ENCODE measurements at regions not wholly inside any gene's neighbourhood (a gene's known extent, or its start where the extent isn't known, plus 50 kb on each side); places are given as distances from the start of the nearest gene placed in this dataset.

- no peak for DNase-seq
- H3K9me3 ChIP-seq, result no peaks in the 10 kb centered on the region
- no peaks in the 10 kb centered on the region for H3K4me1 ChIP-seq
- H3K4me3 ChIP-seq, result no peak overlapping the region
- no peak for TF ChIP-seq CTCF (IDR thresholded peaks at IDR 0.05)
- TF ChIP-seq POLR2A (IDR thresholded peaks at IDR 0.05), result no peak
- H3K27me3 ChIP-seq, result no peaks in the 10 kb centered on the region
- H3K36me3 ChIP-seq, result no peaks in the 10 kb centered on the region
- peak overlapping the region in 1 of 4 donors; percentile 39 for H3K27ac ChIP-seq
Observed at GRCh38 chr2:37507703-37508102, 163.3 kb downstream of the QPCT start.

DNA sequence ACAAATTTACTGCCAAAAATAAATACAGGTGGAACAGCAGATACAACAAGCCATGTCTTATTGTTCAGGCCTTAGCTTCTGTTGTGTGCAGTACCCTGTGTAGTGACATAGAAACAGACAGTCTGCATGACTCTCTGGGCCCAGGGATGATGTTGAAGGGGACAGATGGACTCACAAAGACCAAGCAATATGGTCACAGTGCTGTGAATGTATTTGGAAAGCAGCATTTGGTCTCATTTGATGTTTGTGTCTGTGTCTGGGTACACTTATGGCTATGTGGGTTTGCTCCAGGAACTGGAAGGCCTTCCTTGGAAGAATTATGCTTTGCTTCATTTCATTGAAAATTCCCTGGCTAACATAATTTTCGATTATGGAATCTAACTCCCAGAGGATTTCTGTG lies 158.5 kb downstream of the CDC42EP3 start:
- Histone ChIP-seq H3K4me3 (no peak overlapping the region), H3K36me3 (no peaks in the 10 kb centered on the region), H3K27ac (no peak overlapping the region), H3K27me3 (no peaks in the 10 kb centered on the region), H3K4me1 (no peaks in the 10 kb centered on the region), H3K9me3 (no peaks in the 10 kb centered on the region)
- DNase-seq, result no peak
- TF ChIP-seq CTCF (IDR thresholded peaks at IDR 0.05) (no peak), POLR2A (IDR thresholded peaks at IDR 0.05) (no peak)

DNA sequence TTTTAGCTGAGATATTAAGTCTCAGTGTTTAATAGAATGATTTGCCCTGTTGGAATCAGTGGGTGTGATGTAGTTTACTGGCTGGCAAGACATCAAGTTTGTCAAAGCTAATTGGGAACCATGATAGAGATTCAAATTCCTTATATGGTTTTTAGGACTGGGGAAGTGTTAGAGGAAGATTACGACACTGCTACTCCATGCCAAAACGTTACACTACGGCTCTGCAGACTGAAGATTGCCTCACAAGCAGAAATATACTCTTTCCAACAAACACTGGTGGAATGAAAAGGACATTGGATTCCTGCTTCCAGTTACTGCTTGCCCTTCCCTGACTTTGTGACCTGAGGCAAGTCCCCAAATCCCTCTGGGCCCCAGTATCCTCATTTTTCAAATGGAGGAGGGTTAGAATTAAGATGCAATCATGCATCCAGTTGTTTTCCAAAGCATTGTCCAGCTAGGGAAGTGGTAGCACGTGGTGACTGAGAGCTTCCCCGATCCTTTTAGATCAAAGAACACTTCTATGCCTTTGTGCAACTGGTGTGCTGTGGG lies 147.6 kb downstream of the CDC42EP3 start:
- H3K4me3 ChIP-seq, result no peak overlapping the region
- no peaks in the 10 kb centered on the region for H3K27me3 ChIP-seq
- peak in 1 of 3 donors; percentile 52 for DNase-seq
- no peaks in the 10 kb centered on the region for H3K9me3 ChIP-seq
- H3K27ac ChIP-seq, result peak overlapping the region in 3 of 4 donors; percentile 36 to 64 (median 38)
- no peaks in the 10 kb centered on the region for H3K4me1 ChIP-seq
- no peaks in the 10 kb centered on the region for H3K36me3 ChIP-seq
- no peak for TF ChIP-seq CTCF (IDR thresholded peaks at IDR 0.05)
- TF ChIP-seq POLR2A (IDR thresholded peaks at IDR 0.05), result no peak

DNA sequence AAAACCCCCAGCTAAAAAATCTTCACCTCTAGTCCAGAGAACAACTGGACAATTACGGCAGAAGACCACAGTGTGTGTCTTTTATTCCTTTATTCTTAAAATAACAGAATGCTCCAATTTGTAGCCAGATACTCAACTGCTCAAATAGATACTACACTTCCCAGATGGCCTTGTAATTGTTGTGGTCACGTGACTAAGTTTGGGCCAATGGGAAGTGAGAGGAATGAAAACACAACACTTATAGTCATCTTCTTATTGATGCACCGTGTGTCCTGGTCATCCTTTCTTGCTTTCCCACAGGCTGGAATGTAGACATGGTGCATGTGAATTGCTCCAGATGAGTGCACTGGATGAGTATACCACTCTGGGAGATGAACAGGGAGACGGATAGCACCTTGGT lies 145.1 kb downstream of the CDC42EP3 start:
- Histone ChIP-seq H3K27me3 (no peaks in the 10 kb centered on the region), H3K27ac (no peak overlapping the region), H3K4me1 (no peaks in the 10 kb centered on the region), H3K9me3 (no peaks in the 10 kb centered on the region), H3K36me3 (no peaks in the 10 kb centered on the region), H3K4me3 (no peak overlapping the region)
- TF ChIP-seq POLR2A (IDR thresholded peaks at IDR 0.05) (no peak), CTCF (IDR thresholded peaks at IDR 0.05) (no peak)
- no peak for DNase-seq

DNA sequence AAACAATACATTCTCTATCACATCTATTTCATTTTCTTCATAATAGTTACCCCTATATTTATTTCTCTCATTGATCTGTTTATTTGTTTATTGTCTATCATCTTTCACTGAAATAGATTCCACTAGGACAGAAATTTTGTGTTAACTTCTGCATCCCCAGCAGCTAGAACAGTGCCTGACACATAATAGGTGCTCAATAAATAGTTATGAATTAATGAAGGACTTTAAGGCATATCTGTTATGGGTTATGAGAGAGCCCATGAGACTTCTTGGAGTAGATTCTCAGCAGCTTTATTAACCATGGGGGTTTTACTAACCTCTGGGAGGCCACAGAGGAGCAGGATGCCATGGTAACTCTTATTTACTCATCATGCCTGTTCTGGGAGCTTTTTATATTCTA lies 144.6 kb downstream of the CDC42EP3 start:
- Histone ChIP-seq H3K27me3 (no peaks in the 10 kb centered on the region), H3K9me3 (no peaks in the 10 kb centered on the region), H3K4me1 (no peaks in the 10 kb centered on the region), H3K36me3 (no peaks in the 10 kb centered on the region), H3K4me3 (no peak overlapping the region), H3K27ac (no peak overlapping the region)
- no peak for TF ChIP-seq CTCF (IDR thresholded peaks at IDR 0.05)
- no peak for TF ChIP-seq POLR2A (IDR thresholded peaks at IDR 0.05)
- no peak for DNase-seq

GRCh38 chr2:37527361-37527760 lies 144.1 kb downstream of the CDC42EP3 start:
- H3K4me1 ChIP-seq, result no peaks in the 10 kb centered on the region
- no peak overlapping the region for H3K27ac ChIP-seq
- no peaks in the 10 kb centered on the region for H3K36me3 ChIP-seq
- no peak for DNase-seq
- H3K4me3 ChIP-seq, result no peak overlapping the region
- H3K9me3 ChIP-seq, result no peaks in the 10 kb centered on the region
- H3K27me3 ChIP-seq, result no peaks in the 10 kb centered on the region
- TF ChIP-seq POLR2A (IDR thresholded peaks at IDR 0.05) (no peak), CTCF (IDR thresholded peaks at IDR 0.05) (no peak)
